Stimulated activated CD4-positive, alpha-beta T cell treated with anti-CD3 and anti-CD28 coated beads, Interleukin-12 subunit alpha, Interleukin-12 subunit beta, amount 100 ng/mL, for 4 hours (primary cell): ENCODE measurements at regions not wholly inside any gene's neighbourhood (a gene's known extent, or its start where the extent isn't known, plus 50 kb on each side); places are given as distances from the start of the nearest gene placed in this dataset.
A peak's percentile ranks its signal among the peaks of the same experiment; 100 is the strongest.

Source experiments
- DNase-seq: peaks from one replicate; pipeline ENCODE4 v3.0.0-alpha.2; 2020

DNA sequence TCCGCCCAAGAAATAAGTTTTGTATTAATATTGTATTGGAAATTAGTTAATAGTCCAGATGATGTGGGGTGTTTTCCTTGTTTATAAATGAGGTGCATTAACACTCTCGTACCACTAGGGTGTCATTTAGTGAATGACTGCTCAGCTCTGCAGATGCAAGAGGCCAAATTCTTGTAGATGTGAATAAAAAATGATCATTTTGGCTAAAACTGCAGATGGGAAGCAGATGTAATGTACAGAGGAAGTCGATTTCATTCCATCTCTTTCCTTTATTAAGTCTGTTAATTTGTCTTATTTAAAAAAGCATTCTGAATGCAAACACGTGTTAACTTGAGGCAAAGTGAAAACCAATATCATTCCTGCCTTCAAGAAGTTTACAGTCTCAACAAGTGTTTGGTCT is 108.1 kb downstream of the DHX15 start:
- no peak for DNase-seq

DNA sequence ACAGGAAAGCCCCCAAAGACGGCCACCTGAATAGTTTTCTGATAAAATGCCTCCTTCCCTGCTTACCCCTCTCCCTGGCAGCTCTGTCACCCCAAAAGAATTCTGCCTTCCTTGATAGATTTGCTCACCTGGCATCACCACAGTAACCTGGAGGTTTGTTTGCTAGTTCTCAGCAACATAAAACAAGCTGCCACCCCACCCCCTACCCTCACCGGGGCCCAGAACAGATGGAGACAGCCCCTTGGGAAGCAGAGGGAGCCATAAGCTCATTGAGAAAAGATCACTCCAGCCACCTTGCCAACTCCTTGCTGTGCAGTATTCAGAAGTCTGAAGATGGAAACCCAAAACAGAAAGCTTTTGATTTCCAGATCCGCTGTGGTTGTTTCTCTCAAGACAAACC is 108.6 kb downstream of the DHX15 start:
- DNase-seq: no peak

DNA sequence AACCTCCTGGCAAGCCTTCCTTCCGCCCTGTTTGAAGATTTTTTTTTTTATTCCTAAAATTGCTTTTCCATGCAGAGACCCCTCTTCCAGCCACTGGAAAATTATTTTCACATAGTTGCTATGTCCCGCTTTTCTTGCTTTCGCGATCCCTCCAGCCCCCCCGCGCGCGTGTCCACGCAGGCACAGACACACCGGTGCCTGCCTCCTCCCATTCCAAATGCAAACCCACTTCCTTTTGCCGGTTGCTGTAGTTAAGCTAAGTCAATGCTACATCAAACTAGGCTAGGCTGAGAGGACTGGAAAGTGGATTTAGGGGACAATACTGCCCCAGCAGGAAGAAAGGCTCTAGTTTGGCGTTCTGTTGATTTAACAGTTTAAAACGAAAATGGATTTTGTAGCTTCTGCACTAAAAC is 111.0 kb downstream of the DHX15 start:
- no peak for DNase-seq

DNA sequence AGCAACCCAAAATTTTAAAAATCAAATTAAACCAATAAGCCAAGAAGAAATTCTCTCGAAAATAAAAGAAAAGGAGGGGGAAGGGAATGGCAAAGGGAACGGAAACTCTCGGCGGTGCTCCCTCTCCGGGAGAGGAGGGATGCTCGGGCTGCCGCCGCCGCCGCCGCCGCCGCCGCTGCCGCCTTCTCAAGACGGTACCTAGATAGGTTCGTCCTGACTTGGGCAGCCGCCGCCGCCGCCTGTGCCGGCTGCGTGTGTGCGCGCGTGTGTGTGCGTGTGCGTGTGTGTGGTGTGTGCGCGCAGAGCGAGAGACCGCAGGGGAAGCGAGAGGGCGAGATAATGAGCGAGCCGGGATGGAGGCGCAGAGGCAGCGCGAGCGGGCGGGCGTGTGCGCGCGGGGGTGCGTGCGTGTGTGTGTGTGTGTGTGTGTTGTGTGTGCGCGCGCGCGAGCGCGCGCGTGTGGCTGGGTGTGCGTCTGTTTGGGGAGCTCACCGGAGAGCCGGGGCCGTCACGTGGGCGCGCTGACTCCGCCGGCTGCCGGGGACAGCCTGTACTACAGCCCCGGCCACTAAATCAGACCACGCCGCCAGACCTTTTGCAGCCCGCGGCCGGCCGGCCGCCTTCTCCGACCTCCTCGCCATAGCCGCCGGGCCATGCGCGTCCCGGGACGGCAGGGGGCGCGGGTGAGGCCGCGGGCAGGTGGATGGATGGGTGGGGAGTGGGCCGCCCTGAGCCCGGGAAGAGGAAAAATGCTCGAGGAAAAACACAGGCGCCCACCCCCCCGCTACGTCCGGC is 111.6 kb downstream of the DHX15 start:
- DNase-seq: peak; percentile 40

DNA sequence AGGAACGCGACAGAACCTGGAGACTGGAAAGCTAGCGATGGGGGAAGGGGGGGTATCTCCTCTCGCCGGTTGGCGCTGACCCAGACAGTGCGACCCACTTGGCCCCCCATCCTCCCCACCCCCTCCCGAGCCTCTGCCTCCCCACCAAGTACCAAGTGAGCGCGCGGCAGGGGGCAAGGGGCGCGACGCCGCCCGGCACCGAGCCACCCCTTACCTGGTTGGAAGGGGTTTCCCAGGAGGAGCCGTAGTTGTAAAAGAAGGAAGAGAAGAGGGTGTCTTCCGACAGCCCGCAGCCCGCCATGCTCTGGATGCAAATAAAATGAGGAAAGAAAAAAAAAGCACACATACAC is 112.2 kb downstream of the DHX15 start:
- no peak for DNase-seq

DNA sequence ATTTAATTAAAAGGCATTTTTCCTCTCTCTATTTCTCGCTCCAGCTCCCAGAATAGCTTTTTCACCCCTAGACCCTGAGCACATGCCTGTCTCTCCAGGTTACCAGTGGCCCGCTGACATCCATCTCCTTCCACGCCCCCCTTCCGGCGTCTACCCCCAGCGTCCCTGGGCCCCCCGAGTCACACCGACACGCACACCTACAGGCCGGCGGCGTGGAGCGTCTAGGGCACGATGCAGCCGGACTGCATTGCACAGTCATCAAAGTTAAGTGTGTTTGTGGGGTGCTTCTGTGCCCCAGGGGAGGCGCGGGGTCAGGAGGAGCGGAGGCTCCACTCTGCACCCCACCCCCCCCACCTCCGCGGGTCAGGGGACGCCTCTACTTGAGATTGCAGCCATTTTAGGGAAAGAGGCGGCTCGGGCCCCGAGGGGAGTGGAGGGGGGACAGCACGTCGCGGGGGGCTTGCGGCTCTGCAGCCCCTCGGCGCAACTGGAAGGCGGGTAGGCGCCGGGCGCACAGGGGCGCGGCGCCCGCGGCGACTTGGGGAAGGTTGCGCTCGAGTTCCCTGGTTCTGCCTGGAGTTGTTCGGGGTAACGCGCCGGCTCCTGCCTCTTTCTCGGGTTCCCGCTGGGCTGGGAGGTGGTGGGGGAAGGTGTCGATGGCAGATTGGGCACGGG is 112.7 kb downstream of the DHX15 start:
- peak; percentile 5 for DNase-seq

DNA sequence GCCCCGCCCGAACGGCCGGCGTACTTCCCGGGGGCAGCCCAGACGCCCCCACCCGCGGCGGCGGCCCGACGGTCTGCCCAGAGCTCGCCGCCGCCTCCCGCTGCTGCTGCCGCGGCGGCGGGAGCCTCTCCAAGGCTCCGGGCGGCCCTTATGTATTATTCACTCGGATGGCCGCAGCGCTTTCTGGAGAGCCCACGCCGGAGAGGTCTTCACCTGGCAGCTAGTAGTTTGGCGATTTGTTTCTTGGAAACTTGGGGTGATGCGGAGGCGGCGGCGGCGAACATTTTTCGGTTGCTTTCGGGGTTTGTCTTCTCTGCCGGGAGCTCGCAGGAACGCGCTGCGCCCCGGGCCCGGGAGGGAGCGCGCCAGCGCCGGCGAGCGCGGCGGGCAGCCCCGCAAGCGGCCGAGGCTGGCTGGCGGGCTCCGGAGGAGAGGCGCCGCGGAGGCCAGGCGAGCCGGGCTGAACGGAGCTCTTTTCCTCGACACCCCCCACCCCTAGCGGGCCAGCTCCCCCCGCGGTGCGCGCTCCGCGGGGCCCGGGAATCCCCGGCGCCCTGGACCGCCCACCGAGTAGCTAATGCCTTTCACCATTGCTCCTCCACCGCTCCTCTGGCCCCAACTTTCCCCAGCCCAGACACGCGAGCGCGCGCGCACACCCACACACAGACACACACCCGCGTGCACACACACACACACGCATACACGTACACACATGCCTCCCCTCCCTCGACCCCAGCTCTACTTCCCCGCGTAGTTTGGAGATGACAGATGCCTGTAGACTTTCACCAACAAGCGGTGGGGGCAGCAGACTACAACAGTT is 113.5 kb downstream of the DHX15 start:
- DNase-seq: peak; percentile 28

DNA sequence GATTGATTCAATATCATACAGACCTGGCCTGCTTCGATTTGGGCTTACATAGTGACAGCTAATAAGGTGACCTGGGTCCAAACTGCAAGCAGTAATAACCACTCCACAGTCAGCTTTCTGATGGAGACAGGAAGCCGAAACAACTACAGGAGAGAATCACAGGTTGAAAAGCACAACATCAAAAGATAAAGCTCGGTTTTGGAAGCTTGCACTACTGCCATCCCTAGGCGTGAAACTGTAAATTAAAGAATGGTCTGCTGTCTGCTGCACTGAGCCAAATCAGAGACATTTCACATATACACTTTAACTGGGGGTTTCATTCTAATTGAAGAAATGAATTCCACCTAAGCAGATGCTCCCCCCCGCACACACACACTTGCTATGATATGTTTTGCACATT is 116.3 kb downstream of the DHX15 start:
- no peak for DNase-seq

DNA sequence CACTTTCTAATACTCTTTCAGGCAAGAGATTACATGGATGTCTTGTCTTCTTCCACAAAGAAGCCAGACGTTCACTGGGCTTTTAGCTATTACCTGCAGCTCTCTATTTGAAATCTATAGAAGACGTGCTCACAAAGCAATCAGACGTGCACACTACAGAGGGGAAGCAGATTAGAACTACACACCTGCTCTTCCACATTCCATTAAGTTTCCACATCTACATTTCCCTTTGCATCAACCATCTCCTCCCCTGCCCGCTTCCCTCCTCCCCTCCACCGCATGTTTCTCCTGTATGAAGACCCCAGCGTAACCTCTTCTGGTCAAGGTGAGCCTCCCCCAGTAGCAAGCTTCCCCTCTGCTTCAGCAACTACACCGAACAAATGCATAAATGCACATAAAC is 119.8 kb downstream of the DHX15 start:
- DNase-seq: no peak

DNA sequence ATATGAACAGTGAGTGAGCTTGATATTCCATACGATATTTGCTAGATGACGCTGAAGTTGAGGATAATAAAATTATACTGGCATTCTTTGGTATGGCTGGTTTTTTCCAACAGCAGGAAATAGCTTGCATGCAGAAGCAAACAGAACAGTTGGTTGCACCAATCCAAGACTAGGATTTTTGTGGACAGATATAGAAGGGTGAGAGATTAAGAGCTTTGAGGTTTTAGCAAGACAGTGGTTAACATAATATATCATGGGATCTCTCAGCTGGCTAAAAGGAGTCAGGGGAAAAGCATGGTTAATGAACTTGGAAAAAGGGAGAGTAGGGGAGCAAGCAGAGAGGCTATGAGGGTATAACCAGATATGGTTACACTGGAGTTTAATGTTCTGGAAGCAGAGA is 127.9 kb downstream of the DHX15 start:
- DNase-seq: no peak

DNA sequence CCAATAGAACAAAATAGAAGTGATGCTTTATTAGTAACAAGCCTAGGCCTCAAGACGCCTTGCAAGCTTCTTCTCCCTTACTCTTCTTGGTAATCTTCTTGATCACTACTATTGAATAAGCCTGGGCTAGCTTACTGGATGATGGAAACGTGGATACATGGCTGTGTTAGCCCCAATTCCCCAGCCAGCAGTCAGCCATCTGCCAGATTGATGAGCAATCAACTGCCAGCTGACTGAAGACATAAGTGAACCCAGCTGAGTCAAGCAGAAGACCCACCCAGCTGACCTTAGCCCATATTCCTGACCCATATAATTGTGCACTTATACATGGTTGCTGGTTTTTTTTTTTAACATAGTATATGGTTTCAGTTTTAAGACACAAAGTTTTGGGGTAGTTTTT is 130.4 kb downstream of the DHX15 start:
- no peak for DNase-seq

DNA sequence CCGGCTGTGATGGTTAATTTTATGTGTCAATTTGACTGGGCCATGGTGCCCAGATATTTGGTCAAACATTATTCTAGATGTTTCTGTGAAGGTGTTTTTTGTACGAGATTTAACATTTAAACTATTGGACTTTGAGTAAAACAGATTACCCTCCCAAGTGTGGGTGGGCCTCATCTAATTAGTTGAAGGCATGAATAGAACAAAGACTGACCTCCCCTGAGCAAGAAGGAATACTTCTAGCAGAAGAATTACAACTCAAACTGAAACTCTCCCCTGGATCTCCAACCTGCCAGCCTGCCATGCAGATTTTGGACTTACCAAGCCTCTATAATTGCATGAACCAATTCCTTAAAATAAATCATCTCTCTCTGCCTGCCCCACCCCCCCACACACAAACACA is 132.5 kb downstream of the DHX15 start:
- DNase-seq: no peak

DNA sequence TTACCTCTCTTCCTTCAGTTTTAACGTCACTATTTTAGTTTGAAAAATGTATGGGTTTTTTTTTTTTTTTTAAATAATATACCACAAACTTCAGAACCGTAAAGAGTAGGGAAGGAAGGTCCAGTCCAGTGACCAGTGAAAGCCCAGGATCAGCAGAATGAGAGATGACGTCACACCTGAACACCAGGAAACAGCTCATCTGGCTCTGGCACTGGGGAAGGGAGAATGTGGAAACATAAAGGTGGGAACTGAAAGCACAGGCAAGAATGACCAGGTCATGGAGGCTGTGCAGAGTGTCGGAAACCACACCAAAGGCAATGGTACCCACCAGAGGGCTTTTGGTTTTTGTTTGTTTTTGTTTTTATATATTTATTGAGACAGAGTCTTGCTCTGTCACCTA is 141.2 kb downstream of the DHX15 start:
- no peak for DNase-seq

DNA sequence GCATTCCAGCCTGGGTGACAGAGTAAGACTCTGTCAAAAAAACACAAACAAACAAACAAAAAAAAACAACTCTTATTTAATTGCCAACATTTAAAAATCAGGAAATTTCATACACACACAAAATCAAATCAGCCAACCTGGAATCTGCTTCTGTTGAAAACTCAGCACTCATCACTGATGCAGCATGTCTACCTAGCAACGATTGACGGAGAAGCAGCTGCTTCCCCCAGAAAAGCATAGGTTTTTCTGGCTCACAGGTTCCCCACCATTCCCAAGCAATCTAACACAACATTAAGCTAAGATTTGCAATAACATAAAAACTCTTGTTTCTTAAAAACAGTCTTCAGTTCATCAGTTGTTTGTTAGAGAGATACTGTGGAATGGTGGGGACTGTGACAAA is 143.6 kb downstream of the DHX15 start:
- DNase-seq: no peak

DNA sequence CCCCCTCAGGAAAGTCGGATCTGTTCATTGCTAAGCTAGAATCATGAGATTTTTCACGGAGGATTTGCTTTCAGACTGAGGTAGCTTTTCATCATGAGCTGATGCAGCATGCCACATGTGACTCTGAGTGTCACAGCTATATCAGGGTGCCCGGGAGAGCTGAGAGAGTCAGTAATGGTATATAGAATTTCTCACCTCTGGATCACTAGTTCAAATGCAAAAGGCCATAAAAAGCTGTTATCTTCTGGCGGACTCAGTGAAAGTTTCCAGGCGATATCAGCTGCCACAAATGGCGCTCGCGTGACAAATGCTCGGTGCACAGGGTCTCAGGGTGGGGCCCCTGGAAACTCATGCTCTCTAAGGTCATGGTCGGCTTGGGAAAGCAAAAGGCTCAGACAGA is 150.1 kb downstream of the DHX15 start:
- DNase-seq: no peak

DNA sequence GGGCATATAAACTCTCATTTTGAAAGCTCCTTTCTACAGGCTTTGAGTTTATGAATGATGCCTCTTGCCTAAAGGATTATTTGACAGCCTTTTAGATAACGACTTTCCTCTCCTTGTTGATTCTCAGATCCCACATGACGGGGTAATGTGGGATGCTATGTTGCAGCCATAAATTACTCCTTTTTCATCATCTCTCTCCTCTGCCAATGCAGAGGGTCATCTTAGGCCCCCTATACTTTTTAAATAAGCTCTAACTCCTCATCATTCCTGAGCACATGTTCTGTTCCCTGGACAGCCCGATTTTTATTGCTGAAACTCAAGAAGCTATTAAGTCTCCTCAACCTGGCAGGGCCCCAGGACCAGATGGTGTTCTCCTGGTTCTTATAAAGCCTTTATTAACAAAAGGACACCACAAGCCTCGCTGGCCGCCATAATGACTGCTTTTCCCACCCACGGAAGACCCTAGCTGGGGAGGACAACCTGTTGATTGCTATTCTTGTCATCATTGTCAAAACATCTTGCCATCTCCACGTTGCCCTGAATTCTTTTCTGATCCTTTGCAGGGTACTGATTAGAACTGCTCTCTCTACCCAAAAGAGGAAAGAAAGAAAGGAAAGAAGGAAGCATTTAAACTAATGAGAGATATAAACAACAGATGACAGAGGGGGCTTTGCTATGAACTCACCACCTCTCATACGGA is 150.7 kb downstream of the DHX15 start:
- DNase-seq: no peak

DNA sequence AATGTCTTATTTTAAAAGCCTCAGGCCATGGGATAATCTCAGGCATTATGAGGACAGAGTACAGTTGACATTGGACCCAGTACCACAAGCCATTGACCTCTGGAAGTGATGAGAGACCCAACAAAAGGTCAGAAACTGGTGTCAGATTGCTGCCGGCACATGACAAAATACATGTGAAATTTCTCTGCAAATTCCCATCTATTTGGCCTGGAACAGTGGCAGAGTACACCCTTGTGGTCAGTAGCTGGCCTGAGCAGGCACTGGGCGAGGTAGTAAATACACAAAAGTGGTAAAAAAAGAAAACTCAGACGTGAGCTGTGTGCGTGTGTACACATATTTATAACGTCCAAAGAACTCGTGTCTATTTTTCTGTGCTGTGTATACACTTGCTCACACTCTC is 155.5 kb downstream of the DHX15 start:
- DNase-seq: no peak

DNA sequence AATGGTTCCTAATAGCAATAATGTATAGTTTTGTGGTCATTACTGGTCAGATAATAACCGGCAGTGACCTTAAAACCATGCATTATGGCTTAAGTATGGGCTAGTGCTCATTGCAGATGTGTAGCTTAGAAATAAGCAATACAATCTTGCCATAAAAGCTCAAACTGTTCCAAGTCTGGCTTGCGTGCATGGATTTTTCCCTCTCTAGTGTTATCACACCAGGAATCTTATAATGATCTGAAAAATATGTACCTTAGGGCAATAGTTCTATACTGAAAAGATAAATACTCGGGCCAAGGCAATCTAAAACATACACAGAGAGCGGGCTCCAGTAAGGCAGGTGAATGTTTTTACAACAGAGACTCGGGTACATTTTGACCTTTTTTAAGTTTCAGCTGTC is 157.8 kb downstream of the DHX15 start:
- no peak for DNase-seq

DNA sequence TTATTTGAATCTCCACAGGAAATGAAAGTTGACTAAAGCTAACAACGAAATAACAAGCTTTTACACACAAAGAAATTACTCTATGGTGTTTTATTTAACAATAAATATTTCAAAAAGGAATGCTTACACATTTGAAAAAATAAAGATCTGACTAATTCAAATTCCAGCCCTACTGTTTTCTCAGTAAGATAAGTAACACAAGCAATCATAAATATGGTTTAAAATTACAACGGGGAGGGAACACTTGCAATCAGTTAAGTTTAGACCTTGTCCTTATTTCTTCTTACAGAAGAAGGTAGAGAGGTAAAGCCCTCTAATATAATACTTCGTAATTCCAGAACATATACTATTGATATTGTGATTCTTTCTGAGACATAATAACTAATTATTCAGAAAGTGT is 158.5 kb downstream of the DHX15 start:
- no peak for DNase-seq

DNA sequence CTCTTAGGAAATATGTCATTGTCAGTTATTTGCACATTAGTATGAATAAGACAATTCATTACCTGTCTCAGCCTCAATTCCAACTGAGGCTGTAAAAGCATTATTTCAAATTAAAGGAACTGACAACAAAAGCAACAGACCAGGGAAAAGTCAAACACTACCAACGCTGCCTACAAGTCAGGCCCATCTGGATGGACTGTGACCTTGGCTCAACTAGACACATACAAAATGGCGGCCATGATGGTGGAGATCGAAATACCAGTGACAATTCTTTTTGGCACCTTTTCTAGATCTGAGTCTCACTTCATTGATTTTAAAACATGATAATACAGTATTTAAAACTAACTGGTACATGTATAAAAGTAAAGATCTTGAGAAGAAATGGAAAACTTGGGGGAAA is 160.7 kb downstream of the DHX15 start:
- DNase-seq: no peak

DNA sequence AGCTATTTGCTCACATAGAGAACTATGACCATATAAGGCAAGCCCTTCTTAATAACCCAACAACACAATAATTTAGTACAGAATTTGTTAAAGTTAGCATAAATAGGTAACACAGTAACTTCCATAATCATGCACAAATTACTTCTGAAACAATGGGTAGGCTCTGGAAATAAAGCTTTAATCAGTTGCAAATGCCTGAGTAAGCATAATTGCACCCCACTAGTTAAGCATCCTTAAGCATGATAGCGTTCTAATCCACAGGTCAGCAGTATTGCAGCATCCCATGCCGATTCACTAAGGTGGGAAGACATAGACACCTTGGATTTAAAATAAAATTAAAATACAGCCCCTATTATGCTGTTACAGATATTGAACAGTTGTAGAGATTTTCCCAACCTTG is 161.7 kb downstream of the DHX15 start:
- no peak for DNase-seq

DNA sequence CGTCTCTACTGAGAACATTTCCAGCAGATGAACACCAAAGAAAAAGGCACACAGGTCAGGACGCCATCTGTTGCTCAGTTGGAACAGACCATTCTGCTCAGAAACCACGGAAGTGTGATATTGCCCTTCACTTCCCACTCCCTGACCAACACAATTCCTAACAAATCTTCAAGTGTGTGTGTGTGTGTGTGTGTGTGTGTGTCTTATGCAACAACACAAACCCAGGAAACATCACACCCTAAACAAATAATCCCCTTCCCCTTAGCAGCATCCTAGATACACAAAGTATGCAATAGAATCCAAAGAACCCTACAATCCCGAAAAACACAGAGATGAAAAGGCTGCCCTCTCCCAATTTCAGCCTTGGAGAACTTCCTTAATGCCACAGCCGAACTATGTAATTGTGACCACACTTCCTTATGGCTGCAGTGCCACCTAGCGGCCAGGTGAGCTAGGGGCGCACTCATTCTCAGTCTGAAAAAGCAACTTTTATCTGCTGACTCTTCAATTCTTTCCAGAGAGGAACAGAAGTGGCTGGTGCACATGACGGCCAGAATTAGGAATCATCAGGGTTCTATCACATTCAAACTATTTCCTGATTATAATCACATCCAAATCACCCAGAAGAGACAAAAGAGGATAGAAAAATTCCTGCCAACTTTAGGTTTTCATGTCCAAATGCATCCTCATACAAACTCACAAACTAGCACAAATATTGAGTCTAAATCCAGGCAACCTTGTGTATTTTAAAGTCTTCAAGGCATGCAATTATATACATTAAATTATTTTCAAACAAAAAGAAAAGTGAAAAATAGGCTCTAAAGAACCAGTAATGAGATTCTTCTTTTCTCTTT is 164.9 kb downstream of the DHX15 start:
- peak; percentile 65 for DNase-seq
